ENCODE measurements at regions not wholly inside any gene's neighbourhood (a gene's known extent, or its start where the extent isn't known, plus 50 kb on each side); places are given as distances from the start of the nearest gene placed in this dataset.
"Not testable (repeated sequence)": the region's sequence is repeated elsewhere in the genome, so short reads cannot be mapped to it uniquely, and the experiment has no call there.

GRCh38 chr14:46432516-46432915, 219.1 kb downstream of the RPL10L start:
- no peak for DNase-seq

GRCh38 chr14:46417066-46417465, 234.5 kb downstream of the RPL10L start:
- no peak for DNase-seq

- DNase-seq, result no peak
Observed at GRCh38 chr14:46404865-46405811, 246.4 kb downstream of the RPL10L start.

GRCh38 chr14:46402001-46402690, 249.4 kb downstream of the RPL10L start:
- not testable (repeated sequence) for DNase-seq

- no peak for DNase-seq
Observed at GRCh38 chr14:46401066-46401465, 250.5 kb downstream of the RPL10L start.

GRCh38 chr14:46399049-46399448, 252.5 kb downstream of the RPL10L start:
- no peak for DNase-seq

- no peak for DNase-seq
Observed at GRCh38 chr14:46384611-46385010, 267.0 kb downstream of the RPL10L start.

- DNase-seq, result no peak
Observed at GRCh38 chr14:46381674-46382073, 269.9 kb downstream of the RPL10L start.

GRCh38 chr14:46378248-46378647, 273.3 kb downstream of the RPL10L start:
- no peak for DNase-seq

- no peak for DNase-seq
Observed at GRCh38 chr14:46377305-46377704, 274.3 kb downstream of the RPL10L start.

GRCh38 chr14:46369391-46369790, 282.2 kb downstream of the RPL10L start:
- DNase-seq, result no peak

GRCh38 chr14:46368275-46368674, 283.3 kb downstream of the RPL10L start:
- no peak for DNase-seq

GRCh38 chr14:46352844-46353243, 298.7 kb downstream of the RPL10L start:
- DNase-seq, result no peak

- peak in 1 of 2 donors; percentile 5 for DNase-seq
Observed at GRCh38 chr14:46344327-46344937, 307.1 kb downstream of the RPL10L start.

- no peak for DNase-seq
Observed at GRCh38 chr14:46325777-46326176, 325.8 kb downstream of the RPL10L start.

GRCh38 chr14:46325157-46325556, 326.4 kb downstream of the RPL10L start:
- DNase-seq, result no peak

- no peak for DNase-seq
Observed at GRCh38 chr14:46323404-46323762, 328.2 kb downstream of the RPL10L start.

GRCh38 chr14:46322730-46323403, 328.7 kb downstream of the RPL10L start:
- DNase-seq, result no peak

GRCh38 chr14:46322076-46322475, 329.5 kb downstream of the RPL10L start:
- no peak for DNase-seq

- DNase-seq, result no peak
Observed at GRCh38 chr14:46306267-46306666, 345.3 kb downstream of the RPL10L start.

GRCh38 chr14:46300765-46301164, 350.8 kb downstream of the RPL10L start:
- DNase-seq, result no peak

- no peak for DNase-seq
Observed at GRCh38 chr14:46290706-46291105, 360.9 kb downstream of the RPL10L start.

- no peak for DNase-seq
Observed at GRCh38 chr14:46279776-46280175, 371.8 kb downstream of the RPL10L start.

Data from inflammatory macrophage (primary cell).